ENCODE measurements at regions not wholly inside any gene's neighbourhood (a gene's known extent, or its start where the extent isn't known, plus 50 kb on each side); places are given as distances from the start of the nearest gene placed in this dataset.

DNA sequence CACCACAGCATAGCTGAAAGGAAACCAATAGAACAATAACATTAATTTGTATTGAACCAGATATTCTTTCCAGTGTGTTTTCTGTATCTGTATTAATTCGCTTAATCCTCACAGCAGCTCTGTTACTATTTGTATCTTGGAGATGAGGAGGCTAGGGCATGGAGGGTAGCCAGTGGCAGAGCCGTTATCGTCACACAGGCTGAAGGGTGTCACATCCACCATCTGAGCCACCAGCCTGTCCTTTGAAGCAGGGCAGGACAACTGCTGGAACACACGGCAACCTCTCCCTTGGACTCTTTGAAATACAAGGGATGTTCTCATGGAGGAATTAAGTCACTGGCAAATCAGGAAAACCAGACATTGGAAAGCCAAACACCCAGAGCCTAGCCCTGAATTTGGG is 628.0 kb upstream of the CDH4 start:
- H3K27ac ChIP-seq: no peak overlapping the region
- TF ChIP-seq, protein P1, sequence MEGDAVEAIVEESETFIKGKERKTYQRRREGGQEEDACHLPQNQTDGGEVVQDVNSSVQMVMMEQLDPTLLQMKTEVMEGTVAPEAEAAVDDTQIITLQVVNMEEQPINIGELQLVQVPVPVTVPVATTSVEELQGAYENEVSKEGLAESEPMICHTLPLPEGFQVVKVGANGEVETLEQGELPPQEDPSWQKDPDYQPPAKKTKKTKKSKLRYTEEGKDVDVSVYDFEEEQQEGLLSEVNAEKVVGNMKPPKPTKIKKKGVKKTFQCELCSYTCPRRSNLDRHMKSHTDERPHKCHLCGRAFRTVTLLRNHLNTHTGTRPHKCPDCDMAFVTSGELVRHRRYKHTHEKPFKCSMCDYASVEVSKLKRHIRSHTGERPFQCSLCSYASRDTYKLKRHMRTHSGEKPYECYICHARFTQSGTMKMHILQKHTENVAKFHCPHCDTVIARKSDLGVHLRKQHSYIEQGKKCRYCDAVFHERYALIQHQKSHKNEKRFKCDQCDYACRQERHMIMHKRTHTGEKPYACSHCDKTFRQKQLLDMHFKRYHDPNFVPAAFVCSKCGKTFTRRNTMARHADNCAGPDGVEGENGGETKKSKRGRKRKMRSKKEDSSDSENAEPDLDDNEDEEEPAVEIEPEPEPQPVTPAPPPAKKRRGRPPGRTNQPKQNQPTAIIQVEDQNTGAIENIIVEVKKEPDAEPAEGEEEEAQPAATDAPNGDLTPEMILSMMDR (conservative IDR thresholded peaks at IDR 0.05): no peak
- TF ChIP-seq ZFX (IDR thresholded peaks at IDR 0.05): no peak

DNA sequence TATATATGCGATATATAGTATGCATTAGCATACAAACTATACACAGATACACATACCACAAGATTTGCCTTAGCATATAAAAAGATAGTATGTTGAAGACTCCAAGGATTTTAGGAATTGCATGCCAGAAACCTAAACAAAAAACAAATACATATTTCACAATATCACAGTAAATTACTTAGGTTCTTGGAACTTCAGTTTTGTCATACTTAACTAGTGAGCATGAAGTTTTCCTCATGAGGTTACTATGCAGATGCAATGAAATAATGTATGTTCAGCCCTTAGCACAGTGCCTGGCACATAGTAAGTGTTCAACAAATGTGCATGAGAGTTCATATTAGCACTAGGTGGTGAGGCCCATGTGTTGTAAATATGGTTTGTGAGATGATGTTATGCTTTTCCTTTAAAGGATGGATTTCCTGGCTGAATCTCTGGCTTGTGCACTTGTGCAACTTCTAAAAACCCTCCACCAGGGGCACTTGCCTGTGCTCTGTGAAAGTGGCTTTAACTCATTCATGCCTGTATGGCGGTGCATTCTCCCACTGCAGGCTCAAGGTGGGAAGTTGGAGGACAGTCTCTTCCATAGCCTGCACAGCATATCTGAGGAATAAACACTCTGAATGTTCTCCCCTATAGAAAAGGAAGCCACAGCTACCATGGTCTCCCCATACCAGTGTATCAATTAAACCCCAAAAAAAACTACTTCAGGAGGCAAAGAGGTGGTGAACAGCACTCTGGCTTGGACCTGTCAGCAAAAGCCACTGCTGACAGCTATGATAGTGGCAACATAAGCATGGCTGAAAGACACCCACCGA is 624.1 kb upstream of the CDH4 start:
- TF ChIP-seq ZFX (IDR thresholded peaks at IDR 0.05): no peak
- TF ChIP-seq, protein P1 (conservative IDR thresholded peaks at IDR 0.05): peak; percentile 14; the same call in 1 of the 2 replicates
- no peak overlapping the region for H3K27ac ChIP-seq

DNA sequence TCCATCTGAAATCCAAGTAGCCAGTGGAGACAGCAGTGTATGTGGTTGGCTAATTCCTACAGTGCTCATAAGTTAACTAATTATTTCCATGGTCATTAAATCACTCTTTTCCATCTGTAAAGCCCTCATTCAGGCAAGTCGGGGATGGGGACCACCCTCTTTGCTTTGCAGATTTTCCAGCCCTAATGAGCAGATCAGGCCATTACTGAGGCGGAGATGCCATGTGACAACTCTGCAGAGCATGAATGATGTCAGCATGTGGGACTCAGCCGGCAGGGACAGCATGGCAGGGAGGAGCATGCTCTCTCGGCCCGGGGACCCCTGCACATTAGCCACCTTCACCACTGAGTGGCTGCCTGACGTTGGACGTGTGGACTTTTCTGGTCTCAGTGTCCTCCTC is 623.3 kb upstream of the CDH4 start:
- TF ChIP-seq, protein P1 (conservative IDR thresholded peaks at IDR 0.05): no peak
- no peak for TF ChIP-seq ZFX (IDR thresholded peaks at IDR 0.05)
- H3K27ac ChIP-seq: no peak overlapping the region

DNA sequence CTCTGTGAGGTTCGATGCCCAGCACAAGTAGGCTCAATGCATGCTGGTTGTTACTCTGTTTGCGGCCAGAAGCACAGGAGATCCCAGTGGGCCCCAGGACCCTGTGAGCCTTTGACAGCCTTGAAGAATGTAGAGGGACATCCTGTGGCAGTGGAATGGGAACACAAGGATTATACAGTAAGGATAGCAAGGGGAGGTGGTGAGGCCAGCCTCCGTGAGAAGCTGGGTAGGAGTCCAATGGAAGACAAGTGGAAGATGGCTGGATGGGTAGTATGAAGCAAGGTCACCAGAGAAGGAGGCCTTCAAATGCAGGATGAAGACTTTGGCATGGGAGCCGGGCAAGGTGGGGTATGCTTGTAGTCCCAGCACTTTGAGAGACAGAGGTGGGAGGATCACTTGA is 622.9 kb upstream of the CDH4 start:
- TF ChIP-seq, protein P1 (conservative IDR thresholded peaks at IDR 0.05): no peak
- TF ChIP-seq ZFX (IDR thresholded peaks at IDR 0.05): no peak
- H3K27ac ChIP-seq: no peak overlapping the region

DNA sequence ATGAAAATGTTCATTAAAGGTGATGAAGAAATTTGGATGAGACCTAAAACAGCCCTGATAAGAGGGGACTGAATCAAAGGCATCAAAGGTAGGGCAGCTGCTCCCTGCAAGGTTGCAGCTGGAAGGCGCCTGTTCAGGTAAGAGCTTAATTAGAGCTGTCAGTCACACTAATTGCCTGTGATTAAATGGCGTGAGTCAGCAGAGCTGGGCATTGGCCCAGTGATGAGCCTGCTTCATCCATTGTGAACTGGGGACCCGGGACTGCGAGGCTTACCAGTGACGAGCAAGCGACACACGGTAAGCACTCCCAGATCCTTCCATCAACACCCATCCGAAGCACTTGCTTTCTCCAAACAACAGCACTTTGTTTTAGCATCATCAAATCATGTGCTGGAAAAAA is 621.5 kb upstream of the CDH4 start:
- no peak for TF ChIP-seq ZFX (IDR thresholded peaks at IDR 0.05)
- TF ChIP-seq, protein P1 (conservative IDR thresholded peaks at IDR 0.05): no peak
- no peak overlapping the region for H3K27ac ChIP-seq

DNA sequence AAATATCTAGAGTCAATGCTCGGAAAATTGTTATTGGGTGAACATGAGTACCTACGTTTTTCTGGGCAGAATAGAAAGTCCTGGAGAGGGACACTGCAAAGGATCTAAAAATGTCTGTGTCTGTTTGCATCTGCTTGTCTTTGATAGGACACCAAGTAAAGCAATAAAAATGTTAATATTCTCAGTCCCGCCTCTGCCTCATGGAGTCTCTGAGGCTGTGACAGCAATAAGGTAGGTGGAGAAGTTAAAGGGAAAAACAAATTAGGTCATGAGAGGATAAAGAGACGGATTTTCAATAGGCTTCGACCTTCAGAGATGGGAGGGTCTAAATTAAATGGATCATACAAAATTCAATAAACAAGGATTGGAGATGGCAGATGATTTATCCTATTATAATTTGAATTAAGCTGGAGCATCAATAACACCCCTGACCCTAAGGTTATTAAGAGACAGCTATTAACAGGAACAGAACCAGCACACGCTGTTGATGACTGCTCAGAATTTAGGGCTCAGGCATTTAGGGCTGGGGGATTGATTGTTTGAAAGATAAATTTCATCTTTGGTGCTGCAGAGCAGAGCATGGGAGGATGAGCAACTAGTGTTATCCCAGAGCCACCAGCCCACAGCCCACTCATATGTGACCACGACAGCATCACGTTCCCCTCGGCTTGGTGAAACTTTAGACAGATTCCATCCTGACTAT is 620.3 kb upstream of the CDH4 start:
- no peak overlapping the region for H3K27ac ChIP-seq
- TF ChIP-seq, protein P1 (conservative IDR thresholded peaks at IDR 0.05): no peak
- TF ChIP-seq ZFX (IDR thresholded peaks at IDR 0.05): no peak
